Endothelial cell of umbilical vein (primary cell): ENCODE measurements at regions not wholly inside any gene's neighbourhood (a gene's known extent, or its start where the extent isn't known, plus 50 kb on each side); places are given as distances from the start of the nearest gene placed in this dataset.

Experiments used
- BruUV-seq: library from RNA; stranded (reverse); fragments of 400-500 nt; replicated peaks from 2 replicates; lab custom pipeline; 2021; lab: Mats Ljungman, UMichigan
- CTCF ChIA-PET: fragments of 300-600, 350-600 bp; sonication (Branson Sonifier 250); formaldehyde crosslinking; loops from one replicate; lab custom pipeline; 2021; ENCODE audit warnings: antibody characterized with exemption, inconsistent platforms; lab: Charles Lee
- POLR2A ChIA-PET: fragments of 300-600, 350-600 bp; sonication (Branson Sonifier 250); formaldehyde crosslinking; loops from one replicate; lab custom pipeline; 2021; ENCODE audit warnings: antibody characterized with exemption, inconsistent platforms; lab: Charles Lee
- DNase-seq: peaks from one replicate; pipeline ENCODE4 v3.0.0-alpha.2; 2011; ENCODE audit warnings: low read depth, low spot score
- FAIRE-seq: peaks from 2 replicates; lab custom pipeline; 2011; peaks lifted over from hg19 to GRCh38; lab: Jason Lieb, UNC
- H2AFZ ChIP-seq: 2 replicates; pipeline ENCODE4 v1.6.0; 2012; ENCODE audit warnings: low read depth, low read length, control low read depth, inconsistent platforms
- H3K27ac ChIP-seq: 2 replicates; pipeline ENCODE4 v1.5.1; 2011; ENCODE audit warnings: low read depth, mild to moderate bottlenecking, control low read depth, low read length, moderate library complexity; ENCODE audit not compliant: insufficient read depth
- H3K27me3 ChIP-seq, 2 experiments: 2 replicates each; pipeline versions ENCODE4 v1.6.0 to v1.6.1; 2011; ENCODE audit warnings: low read length in 2 of 2, mixed read lengths in 1 of 2; ENCODE audit not compliant: control insufficient read depth in 2 of 2, insufficient read depth in 2 of 2
- H3K36me3 ChIP-seq, 2 experiments: 2 replicates in 1 of 2; 3 replicates in 1 of 2; pipeline ENCODE4 v1.5.1; 2011; ENCODE audit warnings: low read length in 2 of 2, mild to moderate bottlenecking in 1 of 2, moderate library complexity in 1 of 2; ENCODE audit not compliant: control insufficient read depth in 2 of 2, insufficient read depth in 2 of 2; ENCODE audit errors: extremely low read depth in 1 of 2
- H3K4me1 ChIP-seq: 3 replicates; pipeline ENCODE4 v1.5.1; 2011; ENCODE audit warnings: mild to moderate bottlenecking, low read length; ENCODE audit not compliant: control insufficient read depth, insufficient read depth; ENCODE audit errors: extremely low read depth
- H3K4me2 ChIP-seq: 2 replicates; pipeline ENCODE4 v1.6.1; 2011; ENCODE audit warnings: low read length, control low read depth, mixed read lengths; ENCODE audit not compliant: insufficient read depth
- H3K4me3 ChIP-seq, 3 experiments: fragments of 200-600 bp in 1 of 3; sonication (generic), shearing (Covaris generic) in 1 of 3; replicated peaks in 1 of 3; 2 replicates each; pipeline ENCODE4 v1.5.1; 2011 to 2016; ENCODE audit warnings: control low read depth in 3 of 3, low read length in 3 of 3, mild to moderate bottlenecking in 2 of 3, inconsistent platforms in 1 of 3, low read depth in 1 of 3, moderate library complexity in 1 of 3; ENCODE audit not compliant: insufficient read depth in 1 of 3
- H3K79me2 ChIP-seq: 2 replicates; pipeline ENCODE4 v1.6.0; 2012; ENCODE audit warnings: low read length, inconsistent platforms; ENCODE audit not compliant: control insufficient read depth, insufficient read depth
- H3K9ac ChIP-seq: replicated peaks from 2 replicates; pipeline ENCODE3; 2011; ENCODE audit warnings: low read length, control low read depth; ENCODE audit not compliant: insufficient read depth; ENCODE audit errors: extremely low read depth
- H3K9me1 ChIP-seq: replicated peaks from 3 replicates; pipeline ENCODE4 v1.6.0; 2011; ENCODE audit warnings: mild to moderate bottlenecking, low read length; ENCODE audit not compliant: control insufficient read depth, insufficient read depth; ENCODE audit errors: extremely low read depth
- H3K9me3 ChIP-seq: replicated peaks from 2 replicates; pipeline ENCODE4 v1.5.1; 2012; ENCODE audit warnings: low read length, inconsistent platforms; ENCODE audit not compliant: control insufficient read depth, insufficient read depth
- H4K20me1 ChIP-seq: replicated peaks from 2 replicates; pipeline ENCODE3; 2011; ENCODE audit warnings: mild to moderate bottlenecking, low read length; ENCODE audit not compliant: control insufficient read depth, insufficient read depth; ENCODE audit errors: extremely low read depth
- EZH2 ChIP-seq: IDR thresholded peaks from 2 replicates; pipeline ENCODE4 v1.6.1; 2012; ENCODE audit warnings: borderline replicate concordance, low read depth, mild to moderate bottlenecking, moderate library complexity, low read length, inconsistent platforms; ENCODE audit not compliant: severe bottlenecking
- FOS ChIP-seq: IDR thresholded peaks from 2 replicates; pipeline ENCODE4 v1.6.1; 2011; ENCODE audit warnings: mild to moderate bottlenecking, low read length, moderate library complexity, borderline replicate concordance; ENCODE audit not compliant: insufficient read depth
- GATA2 ChIP-seq: IDR thresholded peaks from 2 replicates; pipeline ENCODE4 v1.7.0; 2011; ENCODE audit warnings: low read depth, mild to moderate bottlenecking, moderate library complexity, mixed read lengths, low read length; ENCODE audit not compliant: insufficient read length, insufficient read depth
- JUN ChIP-seq: IDR thresholded peaks from 2 replicates; pipeline ENCODE4 v1.6.1; 2011; ENCODE audit warnings: borderline replicate concordance, low read depth; ENCODE audit not compliant: insufficient read length, insufficient read depth
- MYC ChIP-seq: IDR thresholded peaks from one replicate; pipeline ENCODE4 v1.6.1; 2011; ENCODE audit warnings: mild to moderate bottlenecking, low read depth, low read length
- POLR2A ChIP-seq: IDR thresholded peaks from 2 replicates; pipeline ENCODE4 v1.6.1; 2012; ENCODE audit warnings: low read depth, mild to moderate bottlenecking, control low read depth, low read length
- POLR2AphosphoS5 ChIP-seq: IDR thresholded peaks from 2 replicates; pipeline ENCODE4 v1.6.1; 2012; ENCODE audit warnings: low read depth, mild to moderate bottlenecking, control low read depth, low read length, moderate library complexity; ENCODE audit not compliant: insufficient read depth
- dilution Hi-C: fragments of 300-500 bp; cut with MboI; formaldehyde crosslinking; loops from one replicate; pipeline ENCODE4 v1.15.0; 2019; ENCODE audit warnings: low sequenced_read_pairs; ENCODE audit not compliant: extremely low pct_ligation_motif_present
- intact Hi-C: fragments of 100-400 bp; cut with micrococcal nuclease; formaldehyde crosslinking; loops from one replicate; pipeline ENCODE4 v1.10.0; 2022
- TF ChIP-seq, protein P1 (sequence below): IDR thresholded peaks from 2 replicates; pipeline ENCODE4 v1.6.1; 2011; ENCODE audit not compliant: insufficient read depth, insufficient read length
- TF ChIP-seq, protein P2 (sequence below), 2 donors: IDR thresholded peaks; 1 replicate in 1 of 2; 2 replicates in 1 of 2; pipeline ENCODE4 v1.5.1; 2011; ENCODE audit warnings: low read length in 2 of 2, mild to moderate bottlenecking in 2 of 2, moderate library complexity in 2 of 2, control low read depth in 1 of 2, inconsistent platforms in 1 of 2, low read depth in 1 of 2; ENCODE audit not compliant: insufficient read depth in 1 of 2; ENCODE audit errors: extremely low read depth in 1 of 2

DNA sequence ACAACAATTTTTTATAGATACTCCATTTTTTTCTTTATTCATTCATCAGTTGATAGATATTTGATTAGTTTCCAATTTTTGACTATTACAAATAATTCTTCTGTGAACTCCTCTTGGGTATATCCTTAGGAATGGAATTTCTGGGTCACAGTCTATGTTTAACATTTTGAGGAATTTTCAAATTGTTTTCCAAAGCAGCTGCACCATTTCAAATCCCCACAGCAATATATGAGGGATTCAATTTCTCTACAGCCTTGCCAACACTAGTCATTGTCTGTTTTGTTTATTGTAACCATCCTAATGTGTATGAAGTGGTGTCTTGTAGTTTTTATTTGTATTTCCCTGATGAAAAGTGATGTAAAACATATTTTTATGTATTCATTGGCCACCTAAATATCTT lies 320.3 kb upstream of the DEFB112 start:
- dilution Hi-C loops, result no loop called here
- POLR2A ChIA-PET, result no interaction called here
- no peaks in the 10 kb centered on the region for H3K9me3 ChIP-seq
- H3K4me2 ChIP-seq, result no peak overlapping the region
- no peak overlapping the region for H3K27ac ChIP-seq
- DNase-seq (no peak), FAIRE-seq (no peak)
- H3K27me3 ChIP-seq, result no peaks in the 10 kb centered on the region
- no peaks in the 10 kb centered on the region for H3K79me2 ChIP-seq
- no peak overlapping the region for H3K4me3 ChIP-seq
- no peaks in the 10 kb centered on the region for H3K4me1 ChIP-seq
- CTCF ChIA-PET, result no interaction called here
- TF ChIP-seq POLR2A, result no peak
- TF ChIP-seq MYC, result no peak
- TF ChIP-seq JUN, result no peak
- TF ChIP-seq, protein P1, sequence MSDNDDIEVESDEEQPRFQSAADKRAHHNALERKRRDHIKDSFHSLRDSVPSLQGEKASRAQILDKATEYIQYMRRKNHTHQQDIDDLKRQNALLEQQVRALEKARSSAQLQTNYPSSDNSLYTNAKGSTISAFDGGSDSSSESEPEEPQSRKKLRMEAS, result no peak
- no peaks in the 10 kb centered on the region for H3K9me1 ChIP-seq
- H2AFZ ChIP-seq, result no peak overlapping the region
- H3K36me3 ChIP-seq, result no peaks in the 10 kb centered on the region
- BruUV-seq, result no TSS peak
- no peak overlapping the region for H3K9ac ChIP-seq
- intact Hi-C loops, result no loop called here
- no peaks in the 10 kb centered on the region for H4K20me1 ChIP-seq

DNA sequence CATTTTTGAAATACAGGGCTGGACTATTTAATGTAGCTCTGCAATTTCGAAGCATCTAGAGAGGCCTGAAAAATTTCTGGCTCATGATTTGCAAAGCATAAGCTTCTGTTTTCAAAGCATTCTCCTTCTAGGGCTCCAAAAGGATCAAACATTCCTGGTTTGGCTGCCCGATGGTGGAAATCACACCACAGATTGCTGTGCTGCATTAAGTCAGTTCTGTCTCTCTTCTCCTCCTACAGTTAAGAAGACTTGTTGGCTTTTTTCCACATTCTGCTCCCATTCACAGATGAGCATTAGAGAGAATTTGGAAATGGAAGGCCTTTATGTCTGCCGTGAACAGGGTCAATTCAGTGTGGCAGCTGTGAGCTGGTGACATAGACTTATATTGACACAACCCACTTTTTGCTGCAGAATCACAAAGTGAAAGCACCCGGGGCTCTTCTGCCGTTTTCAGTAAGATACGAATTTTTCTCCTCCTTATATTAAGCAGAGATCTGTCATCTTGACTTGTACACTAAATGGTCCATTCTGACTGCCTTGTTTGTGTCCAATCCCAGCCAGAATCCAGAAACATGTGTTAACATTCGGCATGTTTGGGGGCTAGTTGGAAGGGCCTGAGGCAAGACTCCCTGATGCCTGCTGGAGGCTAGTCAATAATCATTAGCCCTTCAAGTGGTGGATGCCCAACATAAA lies 330.8 kb upstream of the DEFB112 start:
- FAIRE-seq, result no peak
- Histone ChIP-seq H3K9me3 (no peaks in the 10 kb centered on the region), H3K9ac (no peak overlapping the region), H3K4me2 (no peak overlapping the region), H3K4me1 (no peaks in the 10 kb centered on the region), H3K79me2 (no peaks in the 10 kb centered on the region), H3K9me1 (no peaks in the 10 kb centered on the region), H3K27ac (no peak overlapping the region), H3K27me3 (no peaks in the 10 kb centered on the region), H3K4me3 (no peak overlapping the region), H3K36me3 (no peaks in the 10 kb centered on the region), H2AFZ (no peak overlapping the region), H4K20me1 (no peaks in the 10 kb centered on the region)
- ChIA-PET POLR2A (no interaction called here), CTCF (no interaction called here)
- dilution Hi-C loops (no loop called here), intact Hi-C loops (no loop called here)
- DNase-seq, result no peak
- no TSS peak for BruUV-seq
- TF ChIP-seq POLR2AphosphoS5 (no peak), GATA2 (no peak), FOS (no peak), POLR2A (no peak), JUN (no peak), EZH2 (no peak), MYC (no peak)
- TF ChIP-seq, protein P1, result no peak
- TF ChIP-seq, protein P2, sequence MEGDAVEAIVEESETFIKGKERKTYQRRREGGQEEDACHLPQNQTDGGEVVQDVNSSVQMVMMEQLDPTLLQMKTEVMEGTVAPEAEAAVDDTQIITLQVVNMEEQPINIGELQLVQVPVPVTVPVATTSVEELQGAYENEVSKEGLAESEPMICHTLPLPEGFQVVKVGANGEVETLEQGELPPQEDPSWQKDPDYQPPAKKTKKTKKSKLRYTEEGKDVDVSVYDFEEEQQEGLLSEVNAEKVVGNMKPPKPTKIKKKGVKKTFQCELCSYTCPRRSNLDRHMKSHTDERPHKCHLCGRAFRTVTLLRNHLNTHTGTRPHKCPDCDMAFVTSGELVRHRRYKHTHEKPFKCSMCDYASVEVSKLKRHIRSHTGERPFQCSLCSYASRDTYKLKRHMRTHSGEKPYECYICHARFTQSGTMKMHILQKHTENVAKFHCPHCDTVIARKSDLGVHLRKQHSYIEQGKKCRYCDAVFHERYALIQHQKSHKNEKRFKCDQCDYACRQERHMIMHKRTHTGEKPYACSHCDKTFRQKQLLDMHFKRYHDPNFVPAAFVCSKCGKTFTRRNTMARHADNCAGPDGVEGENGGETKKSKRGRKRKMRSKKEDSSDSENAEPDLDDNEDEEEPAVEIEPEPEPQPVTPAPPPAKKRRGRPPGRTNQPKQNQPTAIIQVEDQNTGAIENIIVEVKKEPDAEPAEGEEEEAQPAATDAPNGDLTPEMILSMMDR (IDR thresholded peaks at IDR 0.05; ENCODE audit: extremely low read depth in 1 of 2, insufficient read depth in 1 of 2, low read depth in 1 of 2, low read length in 2 of 2), result no peak
